ENCODE measurements at regions not wholly inside any gene's neighbourhood (a gene's known extent, or its start where the extent isn't known, plus 50 kb on each side); places are given as distances from the start of the nearest gene placed in this dataset.
A peak's percentile ranks its signal among the peaks of the same experiment; 100 is the strongest.

DNA sequence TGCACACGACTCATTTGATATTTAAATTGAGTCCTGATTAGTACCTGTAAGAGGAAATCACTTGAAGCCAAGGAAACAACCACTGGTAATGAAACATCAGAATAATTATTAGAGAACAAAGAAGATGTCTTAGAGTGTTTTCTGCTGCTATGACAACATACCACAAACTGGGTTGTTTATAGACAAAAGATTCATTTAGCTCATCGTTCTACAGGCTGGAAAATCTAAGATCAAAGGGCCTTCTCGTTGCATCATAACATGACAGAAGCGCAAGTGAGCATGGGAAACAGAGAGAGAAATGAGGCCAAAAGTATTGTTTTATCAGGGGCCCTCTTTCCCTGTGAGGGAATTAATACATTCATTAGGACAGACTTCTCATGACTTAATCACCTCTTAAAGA lies 1024.0 kb upstream of the PCDH9 start:
- H3K27ac ChIP-seq (ENCODE audit: control insufficient read depth, insufficient read depth) = no peak overlapping the region
- no peak overlapping the region for H3K4me2 ChIP-seq (ENCODE audit: control insufficient read depth, insufficient read depth)
- no peaks in the 10 kb centered on the region for H3K9me3 ChIP-seq (replicated peaks; ENCODE audit: control insufficient read depth, insufficient read depth, low read length)
- no peaks in the 10 kb centered on the region for H3K27me3 ChIP-seq (replicated peaks in 1 of 2; ENCODE audit: control insufficient read depth in 2 of 2, insufficient read depth in 2 of 2, low read length in 1 of 2)
- no peak overlapping the region for H2AFZ ChIP-seq (ENCODE audit: control insufficient read depth, low read depth, low read length)
- ChIA-PET RAD21 (ENCODE audit: unreplicated experiment) (no interaction called here), CTCF (no interaction called here), POLR2A (no interaction called here), SMC1A (ENCODE audit: uncharacterized antibody, unreplicated experiment) (interaction anchor here (1.5 kb wide), 1 partner anchor 17 kb away, joined by 4 read pairs; no protein-coding TSS in a partner anchor)
- no peak for FAIRE-seq
- H3K79me2 ChIP-seq (ENCODE audit: control insufficient read depth, insufficient read depth, low read length) = no peaks in the 10 kb centered on the region
- H3K9ac ChIP-seq (ENCODE audit: control insufficient read depth, insufficient read depth, low read length) = no peak overlapping the region
- intact Hi-C loops (cut with micrococcal nuclease; ENCODE audit: unreplicated experiment) (no loop called here), in situ Hi-C loops (cut with MboI) (no loop called here)
- no peak overlapping the region for H3K4me3 ChIP-seq
- H4K20me1 ChIP-seq (ENCODE audit: control insufficient read depth, insufficient read depth) = no peaks in the 10 kb centered on the region
- ATAC-seq = peak; percentile 57
- WGBS (ENCODE audit: insufficient coverage, insufficient replicate concordance, low lambda C conversion rate, missing lambda C conversion rate) = 23% methylated on average over 4 of the region's 4 CpGs
- H3K36me3 ChIP-seq (ENCODE audit: control insufficient read depth in 2 of 2, insufficient read depth in 2 of 2, low read length in 1 of 2) = no peaks in the 10 kb centered on the region
- H3K4me1 ChIP-seq (ENCODE audit: control insufficient read depth, insufficient read depth, low read length) = no peaks in the 10 kb centered on the region
- BruUV-seq (replicated peaks) = no TSS peak
- no peak for DNase-seq (ENCODE audit: low read depth, low spot score)
- TF ChIP-seq SIN3A (IDR thresholded peaks at IDR 0.05; ENCODE audit: low read depth, low read length) (no peak), SUPT20H (IDR thresholded peaks at IDR 0.05; ENCODE audit: borderline replicate concordance, control insufficient read depth, low read depth, low read length) (no peak), CHD2 (IDR thresholded peaks at IDR 0.05; ENCODE audit: borderline replicate concordance, low read depth, low read length) (no peak), STAT3 (IDR thresholded peaks at IDR 0.05; ENCODE audit: low read depth, low read length) (no peak), RBBP5 (conservative IDR thresholded peaks at IDR 0.05) (no peak), GATAD2B (conservative IDR thresholded peaks at IDR 0.05; ENCODE audit: low read depth) (no peak), SMAD5 (IDR thresholded peaks at IDR 0.05; ENCODE audit: low read depth) (no peak), KAT2A (conservative IDR thresholded peaks at IDR 0.05; ENCODE audit: control insufficient read depth, low read depth, low read length) (no peak), CREB1 (IDR thresholded peaks at IDR 0.05; ENCODE audit: low read depth) (no peak), SMARCA5 (IDR thresholded peaks at IDR 0.05) (no peak)
- TF ChIP-seq, protein P1, sequence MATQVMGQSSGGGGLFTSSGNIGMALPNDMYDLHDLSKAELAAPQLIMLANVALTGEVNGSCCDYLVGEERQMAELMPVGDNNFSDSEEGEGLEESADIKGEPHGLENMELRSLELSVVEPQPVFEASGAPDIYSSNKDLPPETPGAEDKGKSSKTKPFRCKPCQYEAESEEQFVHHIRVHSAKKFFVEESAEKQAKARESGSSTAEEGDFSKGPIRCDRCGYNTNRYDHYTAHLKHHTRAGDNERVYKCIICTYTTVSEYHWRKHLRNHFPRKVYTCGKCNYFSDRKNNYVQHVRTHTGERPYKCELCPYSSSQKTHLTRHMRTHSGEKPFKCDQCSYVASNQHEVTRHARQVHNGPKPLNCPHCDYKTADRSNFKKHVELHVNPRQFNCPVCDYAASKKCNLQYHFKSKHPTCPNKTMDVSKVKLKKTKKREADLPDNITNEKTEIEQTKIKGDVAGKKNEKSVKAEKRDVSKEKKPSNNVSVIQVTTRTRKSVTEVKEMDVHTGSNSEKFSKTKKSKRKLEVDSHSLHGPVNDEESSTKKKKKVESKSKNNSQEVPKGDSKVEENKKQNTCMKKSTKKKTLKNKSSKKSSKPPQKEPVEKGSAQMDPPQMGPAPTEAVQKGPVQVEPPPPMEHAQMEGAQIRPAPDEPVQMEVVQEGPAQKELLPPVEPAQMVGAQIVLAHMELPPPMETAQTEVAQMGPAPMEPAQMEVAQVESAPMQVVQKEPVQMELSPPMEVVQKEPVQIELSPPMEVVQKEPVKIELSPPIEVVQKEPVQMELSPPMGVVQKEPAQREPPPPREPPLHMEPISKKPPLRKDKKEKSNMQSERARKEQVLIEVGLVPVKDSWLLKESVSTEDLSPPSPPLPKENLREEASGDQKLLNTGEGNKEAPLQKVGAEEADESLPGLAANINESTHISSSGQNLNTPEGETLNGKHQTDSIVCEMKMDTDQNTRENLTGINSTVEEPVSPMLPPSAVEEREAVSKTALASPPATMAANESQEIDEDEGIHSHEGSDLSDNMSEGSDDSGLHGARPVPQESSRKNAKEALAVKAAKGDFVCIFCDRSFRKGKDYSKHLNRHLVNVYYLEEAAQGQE (IDR thresholded peaks at IDR 0.05; ENCODE audit: low read depth, low read length) = no peak
- TF ChIP-seq, protein P2, sequence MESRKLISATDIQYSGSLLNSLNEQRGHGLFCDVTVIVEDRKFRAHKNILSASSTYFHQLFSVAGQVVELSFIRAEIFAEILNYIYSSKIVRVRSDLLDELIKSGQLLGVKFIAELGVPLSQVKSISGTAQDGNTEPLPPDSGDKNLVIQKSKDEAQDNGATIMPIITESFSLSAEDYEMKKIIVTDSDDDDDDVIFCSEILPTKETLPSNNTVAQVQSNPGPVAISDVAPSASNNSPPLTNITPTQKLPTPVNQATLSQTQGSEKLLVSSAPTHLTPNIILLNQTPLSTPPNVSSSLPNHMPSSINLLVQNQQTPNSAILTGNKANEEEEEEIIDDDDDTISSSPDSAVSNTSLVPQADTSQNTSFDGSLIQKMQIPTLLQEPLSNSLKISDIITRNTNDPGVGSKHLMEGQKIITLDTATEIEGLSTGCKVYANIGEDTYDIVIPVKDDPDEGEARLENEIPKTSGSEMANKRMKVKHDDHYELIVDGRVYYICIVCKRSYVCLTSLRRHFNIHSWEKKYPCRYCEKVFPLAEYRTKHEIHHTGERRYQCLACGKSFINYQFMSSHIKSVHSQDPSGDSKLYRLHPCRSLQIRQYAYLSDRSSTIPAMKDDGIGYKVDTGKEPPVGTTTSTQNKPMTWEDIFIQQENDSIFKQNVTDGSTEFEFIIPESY (IDR thresholded peaks at IDR 0.05) = no peak
- TF ChIP-seq, protein P3, sequence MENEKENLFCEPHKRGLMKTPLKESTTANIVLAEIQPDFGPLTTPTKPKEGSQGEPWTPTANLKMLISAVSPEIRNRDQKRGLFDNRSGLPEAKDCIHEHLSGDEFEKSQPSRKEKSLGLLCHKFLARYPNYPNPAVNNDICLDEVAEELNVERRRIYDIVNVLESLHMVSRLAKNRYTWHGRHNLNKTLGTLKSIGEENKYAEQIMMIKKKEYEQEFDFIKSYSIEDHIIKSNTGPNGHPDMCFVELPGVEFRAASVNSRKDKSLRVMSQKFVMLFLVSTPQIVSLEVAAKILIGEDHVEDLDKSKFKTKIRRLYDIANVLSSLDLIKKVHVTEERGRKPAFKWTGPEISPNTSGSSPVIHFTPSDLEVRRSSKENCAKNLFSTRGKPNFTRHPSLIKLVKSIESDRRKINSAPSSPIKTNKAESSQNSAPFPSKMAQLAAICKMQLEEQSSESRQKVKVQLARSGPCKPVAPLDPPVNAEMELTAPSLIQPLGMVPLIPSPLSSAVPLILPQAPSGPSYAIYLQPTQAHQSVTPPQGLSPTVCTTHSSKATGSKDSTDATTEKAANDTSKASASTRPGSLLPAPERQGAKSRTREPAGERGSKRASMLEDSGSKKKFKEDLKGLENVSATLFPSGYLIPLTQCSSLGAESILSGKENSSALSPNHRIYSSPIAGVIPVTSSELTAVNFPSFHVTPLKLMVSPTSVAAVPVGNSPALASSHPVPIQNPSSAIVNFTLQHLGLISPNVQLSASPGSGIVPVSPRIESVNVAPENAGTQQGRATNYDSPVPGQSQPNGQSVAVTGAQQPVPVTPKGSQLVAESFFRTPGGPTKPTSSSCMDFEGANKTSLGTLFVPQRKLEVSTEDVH (IDR thresholded peaks at IDR 0.05; ENCODE audit: low read depth, partially characterized antibody) = no peak
- TF ChIP-seq, protein P4, sequence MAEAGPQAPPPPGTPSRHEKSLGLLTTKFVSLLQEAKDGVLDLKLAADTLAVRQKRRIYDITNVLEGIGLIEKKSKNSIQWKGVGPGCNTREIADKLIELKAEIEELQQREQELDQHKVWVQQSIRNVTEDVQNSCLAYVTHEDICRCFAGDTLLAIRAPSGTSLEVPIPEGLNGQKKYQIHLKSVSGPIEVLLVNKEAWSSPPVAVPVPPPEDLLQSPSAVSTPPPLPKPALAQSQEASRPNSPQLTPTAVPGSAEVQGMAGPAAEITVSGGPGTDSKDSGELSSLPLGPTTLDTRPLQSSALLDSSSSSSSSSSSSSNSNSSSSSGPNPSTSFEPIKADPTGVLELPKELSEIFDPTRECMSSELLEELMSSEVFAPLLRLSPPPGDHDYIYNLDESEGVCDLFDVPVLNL (IDR thresholded peaks at IDR 0.05; ENCODE audit: low read depth, low read length) = no peak
- TF ChIP-seq, protein P5, sequence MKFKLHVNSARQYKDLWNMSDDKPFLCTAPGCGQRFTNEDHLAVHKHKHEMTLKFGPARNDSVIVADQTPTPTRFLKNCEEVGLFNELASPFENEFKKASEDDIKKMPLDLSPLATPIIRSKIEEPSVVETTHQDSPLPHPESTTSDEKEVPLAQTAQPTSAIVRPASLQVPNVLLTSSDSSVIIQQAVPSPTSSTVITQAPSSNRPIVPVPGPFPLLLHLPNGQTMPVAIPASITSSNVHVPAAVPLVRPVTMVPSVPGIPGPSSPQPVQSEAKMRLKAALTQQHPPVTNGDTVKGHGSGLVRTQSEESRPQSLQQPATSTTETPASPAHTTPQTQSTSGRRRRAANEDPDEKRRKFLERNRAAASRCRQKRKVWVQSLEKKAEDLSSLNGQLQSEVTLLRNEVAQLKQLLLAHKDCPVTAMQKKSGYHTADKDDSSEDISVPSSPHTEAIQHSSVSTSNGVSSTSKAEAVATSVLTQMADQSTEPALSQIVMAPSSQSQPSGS (IDR thresholded peaks at IDR 0.05; ENCODE audit: low read length) = no peak
